ENCODE measurements at regions not wholly inside any gene's neighbourhood (a gene's known extent, or its start where the extent isn't known, plus 50 kb on each side); places are given as distances from the start of the nearest gene placed in this dataset.

DNA sequence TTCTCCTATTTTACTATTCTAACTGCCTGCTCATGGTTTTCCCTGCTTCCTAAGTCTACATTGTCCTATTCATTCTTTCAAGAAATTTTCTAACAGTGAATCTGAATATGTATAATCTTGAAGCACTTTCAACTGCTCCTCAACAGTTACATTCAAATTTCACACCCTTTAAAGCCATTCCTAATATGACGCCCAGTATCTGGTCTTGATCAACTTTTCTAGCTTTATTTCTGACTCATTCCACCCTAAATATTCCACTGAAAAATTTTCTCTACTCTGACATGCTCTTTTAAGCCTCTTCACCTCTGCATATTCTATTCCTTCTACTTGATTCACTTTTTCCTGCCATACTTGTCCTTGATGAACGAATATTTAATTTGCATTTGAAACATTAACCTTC is 1893.9 kb upstream of the PIK3C3 start:
- FAIRE-seq, result no peak
- TF ChIP-seq CEBPB (IDR thresholded peaks at IDR 0.05; ENCODE audit: low read depth, low read length), result no peak
- TF ChIP-seq ASH2L (IDR thresholded peaks at IDR 0.05; ENCODE audit: low read length), result no peak
- no peak for TF ChIP-seq CHD1 (IDR thresholded peaks at IDR 0.05; ENCODE audit: low read depth, low read length)
- TF ChIP-seq HDAC2 (IDR thresholded peaks at IDR 0.05; ENCODE audit: borderline replicate concordance in 1 of 2, low read depth in 2 of 2, low read length in 2 of 2), result no peak
- no peak for TF ChIP-seq TEAD4 (IDR thresholded peaks at IDR 0.05; ENCODE audit: low read depth, low read length)
- no peak for TF ChIP-seq FOSL1 (IDR thresholded peaks at IDR 0.05; ENCODE audit: insufficient read depth, low read depth, low read length)
- no peak for TF ChIP-seq RNF2 (IDR thresholded peaks at IDR 0.05; ENCODE audit: borderline replicate concordance, low read depth, low read length, missing control alignments, poor library complexity, severe bottlenecking)
- TF ChIP-seq, protein P1, sequence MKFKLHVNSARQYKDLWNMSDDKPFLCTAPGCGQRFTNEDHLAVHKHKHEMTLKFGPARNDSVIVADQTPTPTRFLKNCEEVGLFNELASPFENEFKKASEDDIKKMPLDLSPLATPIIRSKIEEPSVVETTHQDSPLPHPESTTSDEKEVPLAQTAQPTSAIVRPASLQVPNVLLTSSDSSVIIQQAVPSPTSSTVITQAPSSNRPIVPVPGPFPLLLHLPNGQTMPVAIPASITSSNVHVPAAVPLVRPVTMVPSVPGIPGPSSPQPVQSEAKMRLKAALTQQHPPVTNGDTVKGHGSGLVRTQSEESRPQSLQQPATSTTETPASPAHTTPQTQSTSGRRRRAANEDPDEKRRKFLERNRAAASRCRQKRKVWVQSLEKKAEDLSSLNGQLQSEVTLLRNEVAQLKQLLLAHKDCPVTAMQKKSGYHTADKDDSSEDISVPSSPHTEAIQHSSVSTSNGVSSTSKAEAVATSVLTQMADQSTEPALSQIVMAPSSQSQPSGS (IDR thresholded peaks at IDR 0.05; ENCODE audit: low read length), result no peak
- TF ChIP-seq, protein P2, sequence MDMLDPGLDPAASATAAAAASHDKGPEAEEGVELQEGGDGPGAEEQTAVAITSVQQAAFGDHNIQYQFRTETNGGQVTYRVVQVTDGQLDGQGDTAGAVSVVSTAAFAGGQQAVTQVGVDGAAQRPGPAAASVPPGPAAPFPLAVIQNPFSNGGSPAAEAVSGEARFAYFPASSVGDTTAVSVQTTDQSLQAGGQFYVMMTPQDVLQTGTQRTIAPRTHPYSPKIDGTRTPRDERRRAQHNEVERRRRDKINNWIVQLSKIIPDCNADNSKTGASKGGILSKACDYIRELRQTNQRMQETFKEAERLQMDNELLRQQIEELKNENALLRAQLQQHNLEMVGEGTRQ (IDR thresholded peaks at IDR 0.05; ENCODE audit: low read length), result no peak
- TF ChIP-seq GABPA (IDR thresholded peaks at IDR 0.05; ENCODE audit: borderline replicate concordance, insufficient read depth, low read length), result no peak
- TF ChIP-seq KDM4A (IDR thresholded peaks at IDR 0.05; ENCODE audit: low read depth, low read length, severe bottlenecking), result no peak

More for the DNA sequence above, 1893.9 kb upstream of the PIK3C3 start:
- no peaks in the 10 kb centered on the region for H4K20me1 ChIP-seq (replicated peaks in 1 of 2; ENCODE audit: control insufficient read depth in 1 of 2, insufficient read depth in 2 of 2, low read length in 2 of 2)
- H2BK12ac ChIP-seq (ENCODE audit: low read depth, low read length), result no peak overlapping the region
- no peak overlapping the region for H3K18ac ChIP-seq (ENCODE audit: extremely low read depth, low read length)
- no peak overlapping the region for H3K9ac ChIP-seq (replicated peaks in 1 of 4; ENCODE audit: extremely low read depth in 1 of 4, low read depth in 3 of 4, low read length in 3 of 4)
- no peaks in the 10 kb centered on the region for H3K9me3 ChIP-seq (ENCODE audit: insufficient read depth in 2 of 2, low read depth in 1 of 2, low read length in 1 of 2)
- no peak overlapping the region for H2BK5ac ChIP-seq (ENCODE audit: low read depth, low read length)
- no peaks in the 10 kb centered on the region for H3K36me3 ChIP-seq (ENCODE audit: control insufficient read depth in 2 of 4, insufficient read depth in 4 of 4, low read length in 3 of 4)
- no peaks in the 10 kb centered on the region for H3K27me3 ChIP-seq (replicated peaks in 1 of 4; ENCODE audit: control insufficient read depth in 3 of 4, extremely low read depth in 1 of 4, insufficient read depth in 3 of 4, low read length in 3 of 4)
- no peak overlapping the region for H3K27ac ChIP-seq (ENCODE audit: low read depth, low read length)
- H3K14ac ChIP-seq (ENCODE audit: insufficient read length), result no peak overlapping the region
- no peak overlapping the region for H4K8ac ChIP-seq (ENCODE audit: extremely low read depth, insufficient read depth, low read length)
- H3K4ac ChIP-seq (replicated peaks; ENCODE audit: insufficient read length, low read depth, low read length), result no peak overlapping the region
- H2AK5ac ChIP-seq (ENCODE audit: low read depth, low read length), result no peak overlapping the region
- H3K56ac ChIP-seq (replicated peaks; ENCODE audit: insufficient read length, low read depth, low read length), result no peak overlapping the region
- H2BK20ac ChIP-seq (ENCODE audit: low read length), result no peak overlapping the region
- no peaks in the 10 kb centered on the region for H3K4me1 ChIP-seq (replicated peaks in 1 of 4; ENCODE audit: control insufficient read depth in 3 of 4, insufficient read depth in 4 of 4, low read length in 3 of 4)
- ChIA-PET CTCF (ENCODE audit: partially characterized antibody) (no interaction called here), POLR2A (ENCODE audit: partially characterized antibody) (no interaction called here)
- H3K4me2 ChIP-seq (ENCODE audit: insufficient read depth in 1 of 2, low read depth in 2 of 2, low read length in 2 of 2), result no peak overlapping the region
- no peak overlapping the region for H4K91ac ChIP-seq (replicated peaks; ENCODE audit: insufficient read length, low read length)
- no peak overlapping the region for H2BK120ac ChIP-seq (replicated peaks; ENCODE audit: low read depth, low read length)
- H2BK15ac ChIP-seq (ENCODE audit: low read length), result no peak overlapping the region
- H3K79me2 ChIP-seq (ENCODE audit: control insufficient read depth in 1 of 2, insufficient read depth in 2 of 2, low read length in 2 of 2), result no peaks in the 10 kb centered on the region
- 89% methylated on average over 2 of the region's 2 CpGs; no CpG with 5 or more reads in 1 of the 2 experiments for WGBS, 2 experiments (ENCODE audit: extremely low coverage in 1 of 2, insufficient coverage in 1 of 2, insufficient read length in 1 of 2, insufficient replicate concordance in 2 of 2, low coverage in 1 of 2, low lambda C conversion rate in 2 of 2, missing lambda C conversion rate in 1 of 2)
- DNase-seq (ENCODE audit: low read depth in 1 of 2, low spot score in 2 of 2), result no peak
- no peak overlapping the region for H4K5ac ChIP-seq (ENCODE audit: insufficient read length, low read depth, low read length)
- H3K23me2 ChIP-seq (ENCODE audit: low read depth, low read length), result no peaks in the 10 kb centered on the region
- no peak overlapping the region for H3K4me3 ChIP-seq (ENCODE audit: extremely low read depth in 1 of 4, insufficient read depth in 2 of 4, low read depth in 3 of 4, low read length in 4 of 4)
- no peak overlapping the region for H2AFZ ChIP-seq (ENCODE audit: low read length)
- H3K23ac ChIP-seq (ENCODE audit: insufficient read length), result no peak overlapping the region
- H3K79me1 ChIP-seq (ENCODE audit: low read depth, low read length), result no peaks in the 10 kb centered on the region

Measured in H1 (cell line).